ENCODE measurements at regions not wholly inside any gene's neighbourhood (a gene's known extent, or its start where the extent isn't known, plus 50 kb on each side); places are given as distances from the start of the nearest gene placed in this dataset.

- H3K79me2 ChIP-seq (ENCODE audit: control insufficient read depth, insufficient read depth, low read length) = no peaks in the 10 kb centered on the region
- ChIA-PET POLR2A (no interaction called here), SMC1A (ENCODE audit: uncharacterized antibody, unreplicated experiment) (no interaction called here), CTCF (no interaction called here), RAD21 (ENCODE audit: unreplicated experiment) (no interaction called here)
- H3K36me3 ChIP-seq (ENCODE audit: control insufficient read depth in 2 of 2, insufficient read depth in 2 of 2, low read length in 1 of 2) = no peaks in the 10 kb centered on the region
- BruUV-seq (replicated peaks) = no TSS peak
- no peak overlapping the region for H3K27ac ChIP-seq (ENCODE audit: control insufficient read depth, insufficient read depth)
- H3K27me3 ChIP-seq (replicated peaks in 1 of 2; ENCODE audit: control insufficient read depth in 2 of 2, insufficient read depth in 2 of 2, low read length in 1 of 2) = no peaks in the 10 kb centered on the region
- intact Hi-C loops (cut with micrococcal nuclease; ENCODE audit: unreplicated experiment) (no loop called here), in situ Hi-C loops (cut with MboI) (no loop called here)
- 45% methylated on average over 1 of the region's 1 CpG for WGBS (ENCODE audit: insufficient coverage, insufficient replicate concordance, low lambda C conversion rate, missing lambda C conversion rate)
- TF ChIP-seq POLR2AphosphoS2 (IDR thresholded peaks at IDR 0.05; ENCODE audit: low read depth, low read length) (no peak), NBN (IDR thresholded peaks at IDR 0.05) (no peak), GATAD2B (conservative IDR thresholded peaks at IDR 0.05; ENCODE audit: low read depth) (no peak), SUZ12 (IDR thresholded peaks at IDR 0.05; ENCODE audit: unreplicated experiment) (no peak), NRF1 (conservative IDR thresholded peaks at IDR 0.05; ENCODE audit: low read depth, low read length) (no peak), ATF2 (IDR thresholded peaks at IDR 0.05; ENCODE audit: low read length) (no peak), RFX5 (IDR thresholded peaks at IDR 0.05; ENCODE audit: low read depth, low read length) (no peak), MEF2A (IDR thresholded peaks at IDR 0.05; ENCODE audit: insufficient read depth, low read depth, low read length) (no peak)
- no peak overlapping the region for H2AFZ ChIP-seq (ENCODE audit: control insufficient read depth, low read depth, low read length)
- no peaks in the 10 kb centered on the region for H4K20me1 ChIP-seq (ENCODE audit: control insufficient read depth, insufficient read depth)
- H3K9ac ChIP-seq (ENCODE audit: control insufficient read depth, insufficient read depth, low read length) = no peak overlapping the region
- ATAC-seq = no peak
- no peak for DNase-seq (ENCODE audit: low read depth, low spot score)
- H3K4me2 ChIP-seq (ENCODE audit: control insufficient read depth, insufficient read depth) = no peak overlapping the region
- H3K4me3 ChIP-seq = no peak overlapping the region
- no peak for FAIRE-seq
- H3K4me1 ChIP-seq (ENCODE audit: control insufficient read depth, insufficient read depth, low read length) = no peaks in the 10 kb centered on the region
- no peaks in the 10 kb centered on the region for H3K9me3 ChIP-seq (replicated peaks; ENCODE audit: control insufficient read depth, insufficient read depth, low read length)
Measured at GRCh38 chr5:93184041-93184440, 397.0 kb downstream of the NR2F1-AS1 start.

- intact Hi-C loops (cut with micrococcal nuclease; ENCODE audit: unreplicated experiment) = no loop called here
- H2AFZ ChIP-seq (ENCODE audit: control insufficient read depth, low read depth, low read length) = no peak overlapping the region
- H3K9me3 ChIP-seq (replicated peaks; ENCODE audit: control insufficient read depth, insufficient read depth, low read length) = no peaks in the 10 kb centered on the region
- no peaks in the 10 kb centered on the region for H3K79me2 ChIP-seq (ENCODE audit: control insufficient read depth, insufficient read depth, low read length)
- H3K27ac ChIP-seq (ENCODE audit: control insufficient read depth, insufficient read depth) = no peak overlapping the region
- no peaks in the 10 kb centered on the region for H3K27me3 ChIP-seq (replicated peaks in 1 of 2; ENCODE audit: control insufficient read depth in 2 of 2, insufficient read depth in 2 of 2, low read length in 1 of 2)
- no peak overlapping the region for H3K4me2 ChIP-seq (ENCODE audit: control insufficient read depth, insufficient read depth)
- no peak for ATAC-seq
- BruUV-seq (replicated peaks) = no TSS peak
- 0% methylated on average over 1 of the region's 1 CpG for WGBS (ENCODE audit: insufficient coverage, insufficient replicate concordance, low lambda C conversion rate, missing lambda C conversion rate)
- no peak for DNase-seq (ENCODE audit: low read depth, low spot score)
- no peaks in the 10 kb centered on the region for H4K20me1 ChIP-seq (ENCODE audit: control insufficient read depth, insufficient read depth)
- no peaks in the 10 kb centered on the region for H3K36me3 ChIP-seq (ENCODE audit: control insufficient read depth in 2 of 2, insufficient read depth in 2 of 2, low read length in 1 of 2)
- in situ Hi-C loops (cut with MboI) = no loop called here
- ChIA-PET SMC1A (ENCODE audit: uncharacterized antibody, unreplicated experiment) (no interaction called here), POLR2A (no interaction called here), CTCF (no interaction called here), RAD21 (ENCODE audit: unreplicated experiment) (no interaction called here)
- no peak for FAIRE-seq
- H3K9ac ChIP-seq (ENCODE audit: control insufficient read depth, insufficient read depth, low read length) = no peak overlapping the region
- TF ChIP-seq SMC3 (IDR thresholded peaks at IDR 0.05; ENCODE audit: borderline replicate concordance, low read length) (no peak), ZBTB4 (CRISPR knock-in tag; IDR thresholded peaks at IDR 0.05) (no peak), PAX5 (IDR thresholded peaks at IDR 0.05; ENCODE audit: borderline replicate concordance, low read depth, low read length) (no peak), RAD51 (IDR thresholded peaks at IDR 0.05) (no peak), NFYA (IDR thresholded peaks at IDR 0.05; ENCODE audit: borderline replicate concordance, low read depth, low read length) (no peak)
- no peak overlapping the region for H3K4me3 ChIP-seq
- no peaks in the 10 kb centered on the region for H3K4me1 ChIP-seq (ENCODE audit: control insufficient read depth, insufficient read depth, low read length)
Measured at GRCh38 chr5:93179466-93179865, 401.6 kb downstream of the NR2F1-AS1 start.

Measured in GM12878 (cell line).